ENCODE measurements at regions not wholly inside any gene's neighbourhood (a gene's known extent, or its start where the extent isn't known, plus 50 kb on each side); places are given as distances from the start of the nearest gene placed in this dataset.
A peak's percentile ranks its signal among the peaks of the same experiment; 100 is the strongest.

DNA sequence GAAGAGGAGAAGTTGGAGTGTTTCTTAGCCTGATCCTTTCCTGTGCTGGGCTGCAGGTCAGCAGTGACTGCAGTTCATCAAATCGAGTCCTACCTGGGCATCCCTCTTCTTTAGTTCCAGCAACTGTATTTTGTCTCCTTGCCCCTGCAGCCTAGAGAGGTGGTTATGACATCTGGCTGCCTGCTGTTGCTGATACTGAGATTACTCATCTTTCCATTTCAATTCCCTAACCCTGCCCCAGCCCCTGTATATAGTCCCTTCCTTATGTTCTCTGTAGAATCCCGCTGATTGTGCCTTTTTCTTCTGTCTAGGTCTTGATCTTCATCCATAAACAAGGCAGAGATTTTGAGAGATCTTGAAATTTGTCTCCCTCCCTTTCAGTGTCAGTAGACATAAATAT is 393.3 kb downstream of the EDEM1 start:
- intact Hi-C loops (cut with DNase I; ENCODE audit: low total_unique reads): no loop called here
- no peak overlapping the region for H3K4me3 ChIP-seq
- 76 to 86% (median 81%) methylated on average over 2 of the region's 2 CpGs for WGBS, 5 donors
- H3K4me1 ChIP-seq: no peaks in the 10 kb centered on the region
- TF ChIP-seq, protein P1, sequence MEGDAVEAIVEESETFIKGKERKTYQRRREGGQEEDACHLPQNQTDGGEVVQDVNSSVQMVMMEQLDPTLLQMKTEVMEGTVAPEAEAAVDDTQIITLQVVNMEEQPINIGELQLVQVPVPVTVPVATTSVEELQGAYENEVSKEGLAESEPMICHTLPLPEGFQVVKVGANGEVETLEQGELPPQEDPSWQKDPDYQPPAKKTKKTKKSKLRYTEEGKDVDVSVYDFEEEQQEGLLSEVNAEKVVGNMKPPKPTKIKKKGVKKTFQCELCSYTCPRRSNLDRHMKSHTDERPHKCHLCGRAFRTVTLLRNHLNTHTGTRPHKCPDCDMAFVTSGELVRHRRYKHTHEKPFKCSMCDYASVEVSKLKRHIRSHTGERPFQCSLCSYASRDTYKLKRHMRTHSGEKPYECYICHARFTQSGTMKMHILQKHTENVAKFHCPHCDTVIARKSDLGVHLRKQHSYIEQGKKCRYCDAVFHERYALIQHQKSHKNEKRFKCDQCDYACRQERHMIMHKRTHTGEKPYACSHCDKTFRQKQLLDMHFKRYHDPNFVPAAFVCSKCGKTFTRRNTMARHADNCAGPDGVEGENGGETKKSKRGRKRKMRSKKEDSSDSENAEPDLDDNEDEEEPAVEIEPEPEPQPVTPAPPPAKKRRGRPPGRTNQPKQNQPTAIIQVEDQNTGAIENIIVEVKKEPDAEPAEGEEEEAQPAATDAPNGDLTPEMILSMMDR (IDR thresholded peaks at IDR 0.05): no peak
- no peak for TF ChIP-seq EP300 (IDR thresholded peaks at IDR 0.05)
- TF ChIP-seq POLR2AphosphoS5 (IDR thresholded peaks at IDR 0.05): no peak
- TF ChIP-seq POLR2A (IDR thresholded peaks at IDR 0.05): no peak
- peaks cover 0 to 8% (median 0%) of the 10 kb centered on the region in 3 donors for H3K27me3 ChIP-seq
- no peaks in the 10 kb centered on the region for H3K36me3 ChIP-seq
- no peak for DNase-seq
- H3K9me3 ChIP-seq: no peaks in the 10 kb centered on the region
- no peak overlapping the region for H3K27ac ChIP-seq

DNA sequence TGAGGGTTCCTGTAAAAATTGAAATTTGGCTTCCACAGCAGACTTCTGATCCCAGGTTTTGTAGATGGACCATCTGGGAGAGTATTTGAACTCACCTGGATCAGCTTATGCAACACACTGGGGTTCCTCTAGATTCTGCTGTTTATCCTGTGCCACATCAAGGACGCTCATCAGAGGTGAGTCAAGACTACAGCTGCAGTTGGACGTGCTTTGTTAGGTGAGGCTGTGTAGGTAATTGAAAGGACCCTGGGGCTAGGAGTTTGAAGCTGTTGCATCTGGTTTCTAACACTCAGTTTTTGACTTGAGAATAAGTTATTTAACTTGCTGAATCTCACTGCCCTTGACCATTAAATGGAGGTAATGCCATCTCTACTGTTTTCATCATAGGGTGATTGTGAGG is 394.2 kb downstream of the EDEM1 start:
- no peaks in the 10 kb centered on the region for H3K9me3 ChIP-seq
- TF ChIP-seq POLR2A (IDR thresholded peaks at IDR 0.05): no peak
- TF ChIP-seq, protein P1 (IDR thresholded peaks at IDR 0.05): no peak
- TF ChIP-seq EP300 (IDR thresholded peaks at IDR 0.05): no peak
- TF ChIP-seq POLR2AphosphoS5 (IDR thresholded peaks at IDR 0.05): no peak
- 67 to 80% (median 75%) methylated on average over 2 of the region's 2 CpGs for WGBS, 5 donors
- no peak for DNase-seq
- no peaks in the 10 kb centered on the region for H3K36me3 ChIP-seq
- peaks cover 0 to 8% (median 0%) of the 10 kb centered on the region in 3 donors for H3K27me3 ChIP-seq
- H3K4me3 ChIP-seq: no peak overlapping the region
- H3K27ac ChIP-seq: no peak overlapping the region
- H3K4me1 ChIP-seq: no peaks in the 10 kb centered on the region
- intact Hi-C loops (cut with DNase I; ENCODE audit: low total_unique reads): no loop called here

DNA sequence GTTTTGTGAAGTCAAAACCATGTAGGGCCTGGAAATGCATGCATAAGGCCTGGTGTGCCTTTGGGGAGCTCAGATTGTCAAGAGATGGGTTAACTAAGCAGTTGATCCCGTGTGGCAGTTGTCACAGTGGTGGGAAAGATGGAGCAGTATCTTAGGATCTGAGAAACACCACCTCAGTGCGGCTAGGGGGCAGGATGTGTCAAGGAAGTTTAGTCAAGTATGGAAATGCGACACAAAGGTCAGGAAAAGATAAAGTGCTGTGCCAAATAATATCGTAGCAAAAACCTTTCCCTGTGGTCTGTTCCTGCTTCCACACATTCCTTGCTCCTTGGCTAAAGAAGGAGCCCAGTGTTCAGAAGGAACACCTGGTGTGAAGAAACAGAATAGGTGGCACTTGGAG is 396.4 kb downstream of the EDEM1 start:
- WGBS, 5 donors: 13 to 26% (median 20%) methylated on average over 4 of the region's 4 CpGs
- Histone ChIP-seq H3K9me3 (no peaks in the 10 kb centered on the region), H3K27ac (no peak overlapping the region), H3K27me3 (peaks cover 0 to 8% (median 0%) of the 10 kb centered on the region in 3 donors), H3K4me1 (no peaks in the 10 kb centered on the region), H3K36me3 (no peaks in the 10 kb centered on the region), H3K4me3 (no peak overlapping the region)
- intact Hi-C loops (cut with DNase I; ENCODE audit: low total_unique reads): no loop called here
- TF ChIP-seq POLR2A (IDR thresholded peaks at IDR 0.05) (no peak), POLR2AphosphoS5 (IDR thresholded peaks at IDR 0.05) (no peak), EP300 (IDR thresholded peaks at IDR 0.05) (no peak)
- TF ChIP-seq, protein P1 (IDR thresholded peaks at IDR 0.05): no peak
- DNase-seq: peak in 1 of 2 donors; percentile 5

DNA sequence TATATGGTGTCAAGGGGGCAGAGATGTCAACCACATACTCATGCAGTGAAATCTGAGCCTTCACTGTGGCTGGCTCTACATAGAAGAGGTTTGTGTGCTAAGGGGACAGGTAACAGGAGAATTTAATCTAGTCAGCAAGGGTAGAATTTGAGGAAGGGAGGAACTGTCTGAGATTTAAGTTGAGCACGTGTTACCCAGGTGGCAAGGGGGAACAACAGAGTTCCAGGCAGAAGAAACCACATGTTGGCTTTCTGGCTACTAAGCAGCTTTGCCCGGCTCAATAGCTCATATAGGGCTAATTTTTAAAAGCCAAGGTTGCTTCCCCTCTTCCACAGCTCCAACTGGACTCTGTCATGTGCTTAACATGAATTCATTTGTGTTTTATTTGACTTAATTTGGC is 397.6 kb downstream of the EDEM1 start:
- no peaks in the 10 kb centered on the region for H3K9me3 ChIP-seq
- TF ChIP-seq POLR2A (IDR thresholded peaks at IDR 0.05) (no peak), POLR2AphosphoS5 (IDR thresholded peaks at IDR 0.05) (no peak), EP300 (IDR thresholded peaks at IDR 0.05) (no peak)
- TF ChIP-seq, protein P1 (IDR thresholded peaks at IDR 0.05): no peak
- peaks cover 0 to 8% (median 0%) of the 10 kb centered on the region in 3 donors for H3K27me3 ChIP-seq
- H3K27ac ChIP-seq: no peak overlapping the region
- intact Hi-C loops (cut with DNase I; ENCODE audit: low total_unique reads): no loop called here
- DNase-seq: no peak
- WGBS, 5 donors: 79 to 92% (median 82%) methylated on average over 2 of the region's 2 CpGs
- no peaks in the 10 kb centered on the region for H3K4me1 ChIP-seq
- no peaks in the 10 kb centered on the region for H3K36me3 ChIP-seq
- H3K4me3 ChIP-seq: no peak overlapping the region

All from stomach (tissue), 8 donors.